Suppressor macrophage (primary cell): ENCODE measurements at regions not wholly inside any gene's neighbourhood (a gene's known extent, or its start where the extent isn't known, plus 50 kb on each side); places are given as distances from the start of the nearest gene placed in this dataset.
A peak's percentile ranks its signal among the peaks of the same experiment; 100 is the strongest.

ENCODE experiments used
- DNase-seq, 4 experiments: peaks; one replicate each; pipeline ENCODE4 v3.0.0-alpha.2; 2020 to 2022

- DNase-seq = peak in 1 of 4 experiments; percentile 9
Observed at GRCh38 chr14:31966896-31967668, 110.0 kb upstream of the ARHGAP5 start.

DNA sequence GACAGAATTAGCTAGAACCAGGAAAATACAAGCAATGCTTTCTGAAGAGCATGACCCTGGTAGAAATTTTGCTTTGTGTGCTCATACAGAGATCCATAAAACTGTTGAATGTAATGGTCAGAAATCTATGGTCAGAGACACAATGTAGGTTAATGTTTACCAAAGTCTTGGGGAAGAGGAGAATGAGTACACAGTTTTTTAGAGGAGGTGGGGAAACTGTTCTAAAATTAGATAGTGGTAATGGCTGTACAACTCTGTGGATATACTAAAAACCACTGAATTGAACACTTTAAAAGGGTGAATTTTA, 109.5 kb upstream of the ARHGAP5 start:
- no peak for DNase-seq

GRCh38 chr14:31968107-31968810, 108.8 kb upstream of the ARHGAP5 start:
- peak; percentile 23 to 55 (median 32) for DNase-seq

GRCh38 chr14:31968956-31969698, 108.0 kb upstream of the ARHGAP5 start:
- DNase-seq = no peak

- no peak for DNase-seq
Observed at GRCh38 chr14:31969699-31970240, 107.3 kb upstream of the ARHGAP5 start.

GRCh38 chr14:31970744-31971143, 106.4 kb upstream of the ARHGAP5 start:
- DNase-seq = no peak

GRCh38 chr14:31971612-31972011, 105.5 kb upstream of the ARHGAP5 start:
- no peak for DNase-seq

GRCh38 chr14:31977001-31977556, 100.0 kb upstream of the ARHGAP5 start:
- DNase-seq = no peak

DNA sequence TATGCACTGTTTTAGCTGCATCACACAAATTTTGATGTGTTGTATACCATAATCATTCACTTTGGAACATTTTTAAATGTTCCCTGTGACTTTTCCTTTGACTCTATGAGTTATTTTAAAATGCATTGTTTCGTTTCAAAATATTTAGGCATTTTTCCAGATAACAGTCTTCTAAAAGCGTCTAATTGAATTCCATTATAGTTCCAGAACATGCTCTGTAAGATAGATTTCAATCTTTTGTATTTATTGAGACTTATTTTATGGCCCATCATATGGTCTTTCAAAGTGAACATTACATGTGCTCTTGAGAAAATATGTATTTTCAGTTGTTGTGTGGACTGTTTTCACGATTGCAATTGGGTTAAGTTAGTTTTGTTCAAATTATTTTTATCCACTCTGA, 98.7 kb upstream of the ARHGAP5 start:
- no peak for DNase-seq

DNA sequence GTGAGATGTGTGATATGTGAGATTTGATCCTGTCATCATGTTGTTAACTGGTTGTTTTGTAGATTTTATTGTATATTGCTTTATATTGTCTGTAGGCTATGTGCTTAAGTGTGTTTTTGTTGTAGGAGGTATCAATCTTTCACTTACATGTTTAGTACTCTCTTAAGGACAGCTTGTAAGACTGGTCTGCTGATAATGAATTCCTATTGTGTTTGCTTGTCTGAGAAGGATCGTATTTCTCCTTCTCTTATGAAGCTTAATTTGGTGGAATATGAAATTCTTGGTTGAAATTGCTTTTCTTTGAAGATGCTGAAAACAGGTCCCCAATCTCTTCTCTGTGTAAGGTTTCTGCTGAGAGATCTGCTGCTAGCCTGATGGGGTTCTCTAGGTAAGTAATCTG, 94.5 kb upstream of the ARHGAP5 start:
- DNase-seq = no peak

DNA sequence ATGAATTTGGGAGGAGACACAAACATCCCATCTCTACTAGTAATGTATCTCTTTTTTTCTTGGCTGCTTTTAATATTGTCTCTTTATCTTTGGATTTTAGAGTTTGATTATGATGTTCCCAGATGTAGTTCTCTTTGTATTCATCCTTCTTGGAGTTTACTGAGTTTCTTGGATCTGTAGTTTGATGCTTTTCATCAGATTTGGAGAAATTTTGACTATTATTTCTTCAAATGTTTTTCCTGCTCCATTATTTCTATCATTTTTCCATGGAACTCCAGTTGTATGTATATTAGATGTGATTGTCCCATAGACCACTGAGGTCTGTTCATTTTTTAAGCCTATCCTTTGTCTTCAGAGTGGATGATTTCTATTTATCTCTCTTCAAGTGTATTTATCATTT, 90.7 kb upstream of the ARHGAP5 start:
- no peak for DNase-seq

GRCh38 chr14:31987721-31988120, 89.4 kb upstream of the ARHGAP5 start:
- no peak for DNase-seq

DNA sequence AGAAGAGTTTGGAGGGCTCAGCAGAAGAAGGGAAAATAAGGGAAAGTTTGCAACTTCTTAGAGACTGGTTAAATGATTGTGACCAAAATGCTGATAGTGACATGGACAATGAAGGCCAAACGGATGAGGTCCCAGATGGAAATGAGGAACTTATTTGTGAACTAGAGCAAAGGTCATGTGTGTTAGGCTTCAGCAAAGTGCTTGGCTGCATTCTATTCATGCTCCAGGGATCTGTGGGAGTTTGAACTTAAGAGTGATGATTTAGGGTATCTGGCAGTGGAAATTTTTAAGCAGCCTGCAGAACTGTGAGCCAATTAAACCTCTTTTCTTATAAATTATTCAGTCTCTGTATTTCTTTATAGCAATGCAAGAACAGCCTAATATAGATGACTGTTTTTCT, 88.9 kb upstream of the ARHGAP5 start:
- DNase-seq = peak in 2 of 4 experiments; percentile 4 to 12

DNA sequence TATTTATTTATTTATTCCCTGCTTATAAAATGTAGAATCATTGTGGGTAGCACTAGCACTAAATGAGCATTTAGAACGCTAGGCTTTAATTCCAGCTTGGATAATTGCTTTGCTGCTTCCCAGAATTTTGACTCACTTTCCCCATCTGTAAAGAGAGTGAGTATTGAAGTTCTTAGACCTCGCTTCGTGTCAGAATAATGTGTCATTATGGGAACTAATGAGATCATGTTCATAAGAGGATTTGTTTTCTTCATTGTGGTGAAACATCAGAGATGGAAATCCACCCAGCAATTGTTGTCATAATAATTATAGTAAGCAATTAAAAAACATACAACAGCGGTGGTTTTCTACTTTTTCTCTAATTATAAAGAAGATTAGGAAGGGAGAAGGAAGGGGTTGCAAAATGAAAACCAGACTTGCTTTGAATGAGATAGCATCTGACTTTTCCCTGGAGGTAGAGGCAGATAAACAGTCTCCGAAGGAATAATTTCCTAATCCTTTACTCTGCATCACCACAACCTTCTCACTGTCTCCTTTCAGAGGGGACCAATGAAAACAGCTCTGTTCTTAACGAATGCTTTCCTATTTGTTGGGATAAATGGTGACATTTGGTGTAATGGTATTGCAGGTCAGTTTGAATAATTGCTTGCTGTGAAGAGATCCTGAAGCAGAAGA, 86.8 kb upstream of the ARHGAP5 start:
- no peak for DNase-seq

- DNase-seq = no peak
Observed at GRCh38 chr14:31990926-31991572, 86.1 kb upstream of the ARHGAP5 start.

GRCh38 chr14:31992011-31992447, 85.1 kb upstream of the ARHGAP5 start:
- peak in 1 of 4 experiments; percentile 3 for DNase-seq

GRCh38 chr14:31993521-31993951, 83.6 kb upstream of the ARHGAP5 start:
- DNase-seq = no peak

DNA sequence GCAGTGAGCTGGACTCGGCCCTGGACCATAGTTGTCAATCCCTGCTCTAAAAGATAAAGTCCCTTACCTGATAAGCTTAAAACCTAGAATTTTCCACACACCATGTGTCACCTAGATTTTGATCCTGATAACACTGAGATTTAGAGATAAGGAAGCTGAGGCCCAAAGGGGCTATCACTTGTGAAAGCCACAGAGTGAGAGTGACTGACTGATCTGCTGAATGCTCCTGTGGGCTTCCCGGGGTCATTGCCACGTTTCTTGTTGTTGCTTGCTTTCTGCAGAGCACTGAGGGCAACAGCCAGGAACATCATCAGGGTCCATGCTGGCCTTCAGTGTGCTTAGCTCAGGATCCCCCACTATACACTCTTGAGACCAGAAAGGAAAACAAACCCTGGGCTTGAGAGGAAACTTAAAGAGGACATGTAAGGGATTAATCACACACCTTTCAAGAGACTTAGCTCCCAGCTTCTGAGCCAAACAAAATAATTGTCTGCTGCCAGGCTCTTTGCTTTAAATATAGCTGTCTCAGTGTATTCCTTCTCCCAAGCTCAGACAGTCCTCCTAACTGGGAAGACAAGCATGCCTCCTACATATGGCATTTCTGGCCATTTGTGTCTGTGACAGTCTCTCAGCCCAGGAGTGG, 82.6 kb upstream of the ARHGAP5 start:
- no peak for DNase-seq

DNA sequence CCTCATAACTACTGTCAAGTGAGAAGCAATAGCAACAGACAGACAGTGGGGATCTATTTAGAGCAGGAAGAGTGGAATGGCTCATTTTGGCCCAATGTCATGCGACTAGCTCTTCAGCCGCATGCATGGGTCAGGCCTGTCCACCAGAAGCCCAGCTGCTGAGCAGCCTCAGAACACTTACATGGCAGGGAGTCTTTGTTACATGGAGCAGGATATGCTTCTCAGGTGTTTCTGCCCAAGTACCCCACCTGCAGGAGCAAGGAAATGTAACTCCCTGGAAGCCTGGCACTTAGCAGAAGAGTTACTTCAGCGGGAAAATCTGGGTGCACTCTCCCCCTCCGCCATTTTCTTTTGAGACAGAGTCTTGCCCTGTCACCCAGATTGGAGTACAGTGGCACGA, 73.5 kb upstream of the ARHGAP5 start:
- DNase-seq = no peak

DNA sequence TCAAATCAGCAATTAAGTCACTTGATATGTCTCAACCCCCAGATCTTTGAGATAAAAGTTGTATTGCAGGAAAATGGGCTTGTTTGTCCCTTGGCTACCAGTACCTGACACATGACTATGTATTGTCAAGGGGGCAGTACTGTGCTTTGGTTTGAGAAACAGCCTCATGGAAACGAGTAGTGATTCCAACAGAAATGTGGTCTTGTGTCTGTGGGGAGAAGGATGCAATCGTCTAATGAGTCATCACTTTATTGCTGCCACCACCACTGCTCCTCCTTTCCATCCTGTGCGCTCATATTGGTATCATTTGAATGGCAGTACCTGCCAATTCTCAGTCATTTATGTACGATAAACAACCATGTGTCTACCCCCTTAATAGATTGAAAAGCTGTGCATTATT, 72.8 kb upstream of the ARHGAP5 start:
- DNase-seq = peak in 2 of 4 experiments; percentile 4 to 19

DNA sequence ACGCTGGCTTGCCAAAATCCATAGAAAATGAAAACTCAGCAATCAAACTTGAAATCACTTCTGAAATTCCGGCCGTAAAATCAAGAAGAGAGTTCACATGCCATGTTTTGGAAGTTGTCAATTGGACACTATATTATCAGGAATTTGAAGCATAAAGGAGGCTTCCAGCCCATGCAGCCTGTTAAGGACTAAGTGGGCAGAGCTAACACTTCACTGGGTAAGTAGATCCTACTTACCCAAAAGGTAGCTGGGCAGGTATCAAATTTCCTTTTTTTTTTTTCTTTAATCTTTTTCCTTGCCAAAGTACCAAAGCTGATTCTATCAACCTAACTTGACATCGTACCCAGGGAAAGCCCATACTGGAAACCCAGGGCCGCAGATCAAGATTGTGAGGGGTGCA, 71.5 kb upstream of the ARHGAP5 start:
- DNase-seq = no peak
